Omental fat pad (tissue), 3 donors: ENCODE measurements at regions not wholly inside any gene's neighbourhood (a gene's known extent, or its start where the extent isn't known, plus 50 kb on each side); places are given as distances from the start of the nearest gene placed in this dataset.

Experiments
- ATAC-seq: fragments of 150-250 bp; one replicate; pipeline ENCODE4 v1.9.1; 2016; ENCODE audit warnings: mild to moderate bottlenecking, moderate library complexity; ENCODE audit not compliant: low FRiP score
- DNase-seq: peaks from one replicate; pipeline ENCODE4 v3.0.0-alpha.2; 2019; ENCODE audit warnings: low spot score
- CTCF ChIP-seq, 3 donors: fragments of 450-650 bp; IDR thresholded peaks; one replicate each; pipeline ENCODE4 v1.5.1; 2016 to 2017; ENCODE audit warnings: antibody characterized with exemption in 3 of 3, mild to moderate bottlenecking in 3 of 3, moderate library complexity in 2 of 3

- ATAC-seq (no peak), DNase-seq (no peak)
- TF ChIP-seq CTCF (IDR thresholded peaks at IDR 0.05): no peak
Observed at GRCh38 chr6:133166766-133167165, 74.4 kb upstream of the EYA4 start.

GRCh38 chr6:133169901-133170300 is 71.3 kb upstream of the EYA4 start:
- no peak for ATAC-seq

GRCh38 chr6:133170602-133171001 is 70.6 kb upstream of the EYA4 start:
- no peak for TF ChIP-seq CTCF (IDR thresholded peaks at IDR 0.05)
- ATAC-seq (no peak), DNase-seq (no peak)

More at GRCh38 chr6:133169901-133170300, 71.3 kb upstream of the EYA4 start:
- DNase-seq: no peak
- no peak for TF ChIP-seq CTCF (IDR thresholded peaks at IDR 0.05)

- DNase-seq: no peak
- no peak for TF ChIP-seq CTCF (IDR thresholded peaks at IDR 0.05)
- no peak for ATAC-seq
Observed at GRCh38 chr6:133171989-133172604, 69.1 kb upstream of the EYA4 start.

- no peak for TF ChIP-seq CTCF (IDR thresholded peaks at IDR 0.05)
- ATAC-seq (no peak), DNase-seq (no peak)
Observed at GRCh38 chr6:133173276-133173675, 67.9 kb upstream of the EYA4 start.

GRCh38 chr6:133179481-133179880 is 61.7 kb upstream of the EYA4 start:
- DNase-seq (no peak), ATAC-seq (no peak)
- no peak for TF ChIP-seq CTCF (IDR thresholded peaks at IDR 0.05)

- DNase-seq: no peak
- no peak for TF ChIP-seq CTCF (IDR thresholded peaks at IDR 0.05)
- ATAC-seq: no peak
Observed at GRCh38 chr6:133183691-133184090, 57.5 kb upstream of the EYA4 start.
